Keratinocyte (primary cell): ENCODE measurements at regions not wholly inside any gene's neighbourhood (a gene's known extent, or its start where the extent isn't known, plus 50 kb on each side); places are given as distances from the start of the nearest gene placed in this dataset.

Experiments
- DNase-seq: peaks from one replicate; pipeline ENCODE4 v3.0.0-alpha.2; 2011; ENCODE audit warnings: low read depth, missing footprints, low spot score
- FAIRE-seq: peaks from 2 replicates; lab custom pipeline; 2011; peaks lifted over from hg19 to GRCh38; lab: Jason Lieb, UNC
- H2AFZ ChIP-seq: 2 replicates; pipeline ENCODE4 v1.6.0; 2012; ENCODE audit warnings: low read length, control low read depth, inconsistent platforms; ENCODE audit not compliant: control insufficient read depth
- H3K27ac ChIP-seq: 2 replicates; pipeline ENCODE4 v1.5.1; 2011; ENCODE audit warnings: low read length; ENCODE audit not compliant: control insufficient read depth, insufficient read depth
- H3K27me3 ChIP-seq: 3 replicates; pipeline ENCODE4 v1.6.0; 2011; ENCODE audit warnings: low read length; ENCODE audit not compliant: control insufficient read depth, insufficient read depth; ENCODE audit errors: extremely low read depth
- H3K36me3 ChIP-seq, 2 experiments: 2 replicates in 1 of 2; 3 replicates in 1 of 2; pipeline ENCODE4 v1.5.1; 2011; ENCODE audit warnings: low read length in 2 of 2, mild to moderate bottlenecking in 1 of 2; ENCODE audit not compliant: control insufficient read depth in 2 of 2, insufficient read depth in 2 of 2; ENCODE audit errors: extremely low read depth in 1 of 2
- H3K4me1 ChIP-seq: 3 replicates; pipeline ENCODE4 v1.5.1; 2011; ENCODE audit warnings: low read length; ENCODE audit not compliant: control insufficient read depth, insufficient read depth; ENCODE audit errors: extremely low read depth
- H3K4me2 ChIP-seq: 3 replicates; pipeline ENCODE4 v1.6.0; 2011; ENCODE audit warnings: low read depth, low read length; ENCODE audit not compliant: control insufficient read depth, insufficient read depth; ENCODE audit errors: extremely low read depth
- H3K4me3 ChIP-seq, 3 experiments: fragments of 200-600 bp in 1 of 3; sonication (generic) in 1 of 3; 2 replicates in 2 of 3; 3 replicates in 1 of 3; pipeline ENCODE4 v1.5.1; 2011 to 2016; ENCODE audit warnings: low read length in 3 of 3, mild to moderate bottlenecking in 3 of 3, control low read depth in 2 of 3, inconsistent platforms in 1 of 3, low read depth in 1 of 3, mixed read lengths in 1 of 3, mixed run types in 1 of 3, moderate library complexity in 1 of 3; ENCODE audit not compliant: control insufficient read depth in 2 of 3, insufficient read depth in 2 of 3; ENCODE audit errors: extremely low read depth in 1 of 3
- H3K79me2 ChIP-seq: 2 replicates; pipeline ENCODE4 v1.6.0; 2012; ENCODE audit warnings: low read length; ENCODE audit not compliant: control insufficient read depth, insufficient read depth
- H3K9ac ChIP-seq: 3 replicates; pipeline ENCODE4 v1.6.0; 2011; ENCODE audit warnings: low read length; ENCODE audit not compliant: control insufficient read depth, insufficient read depth; ENCODE audit errors: extremely low read depth
- H3K9me1 ChIP-seq: 3 replicates; pipeline ENCODE4 v1.6.0; 2011; ENCODE audit warnings: low read length; ENCODE audit not compliant: control insufficient read depth, insufficient read depth; ENCODE audit errors: extremely low read depth
- H3K9me3 ChIP-seq: 2 replicates; pipeline ENCODE4 v1.5.1; 2012; ENCODE audit warnings: low read depth, low read length; ENCODE audit not compliant: control insufficient read depth
- H4K20me1 ChIP-seq: 3 replicates; pipeline ENCODE4 v1.6.0; 2011; ENCODE audit warnings: low read length; ENCODE audit not compliant: control insufficient read depth, insufficient read depth; ENCODE audit errors: extremely low read depth
- CTCF ChIP-seq, 3 experiments: IDR thresholded peaks in 1 of 3; conservative IDR thresholded peaks in 1 of 3; optimal IDR thresholded peaks in 1 of 3; 2 replicates in 2 of 3; 3 replicates in 1 of 3; pipeline versions ENCODE3 to v1.5.1; 2011; ENCODE audit warnings: low read length in 3 of 3, mild to moderate bottlenecking in 3 of 3, moderate library complexity in 2 of 3, control low read depth in 1 of 3, inconsistent platforms in 1 of 3; ENCODE audit not compliant: insufficient read depth in 2 of 3; ENCODE audit errors: extremely low read depth in 1 of 3
- EZH2 ChIP-seq: IDR thresholded peaks from one replicate; pipeline ENCODE4 v1.6.1; 2012; ENCODE audit warnings: inconsistent platforms, mild to moderate bottlenecking, low read length, moderate library complexity
- dilution Hi-C: fragments of 300-500 bp; cut with MboI; formaldehyde crosslinking; loops from one replicate; pipeline ENCODE4 v1.7.0; 2020; ENCODE audit warnings: low sequenced_read_pairs; ENCODE audit not compliant: extremely low pct_ligation_motif_present

GRCh38 chr12:92597118-92597517 lies 105.7 kb upstream of the PLEKHG7 start:
- Histone ChIP-seq H3K4me3 (no peak overlapping the region), H4K20me1 (no peaks in the 10 kb centered on the region), H3K36me3 (no peaks in the 10 kb centered on the region), H3K9ac (peak overlapping the region; percentile 2), H3K9me3 (peaks cover 8% of the 10 kb centered on the region), H3K27me3 (no peaks in the 10 kb centered on the region), H3K4me1 (peaks cover 50% of the 10 kb centered on the region), H3K79me2 (no peaks in the 10 kb centered on the region), H3K4me2 (no peak overlapping the region), H3K9me1 (no peaks in the 10 kb centered on the region), H2AFZ (no peak overlapping the region), H3K27ac (peak overlapping the region; percentile 67)
- DNase-seq, result no peak
- FAIRE-seq, result no peak
- no peak for TF ChIP-seq CTCF (optimal IDR thresholded peaks at IDR 0.05 in 1 of 3, IDR thresholded peaks at IDR 0.05 in 1 of 3, conservative IDR thresholded peaks at IDR 0.05 in 1 of 3; ENCODE audit: extremely low read depth in 1 of 3, insufficient read depth in 2 of 3, low read length in 3 of 3)
- no peak for TF ChIP-seq EZH2
- dilution Hi-C loops, result no loop called here

GRCh38 chr12:92596383-92596782 lies 106.4 kb upstream of the PLEKHG7 start:
- Histone ChIP-seq H3K27me3 (no peaks in the 10 kb centered on the region), H3K4me3 (no peak overlapping the region), H4K20me1 (no peaks in the 10 kb centered on the region), H3K36me3 (no peaks in the 10 kb centered on the region), H2AFZ (no peak overlapping the region), H3K79me2 (no peaks in the 10 kb centered on the region), H3K9me1 (no peaks in the 10 kb centered on the region), H3K4me1 (peaks cover 46% of the 10 kb centered on the region), H3K9me3 (peaks cover 3% of the 10 kb centered on the region), H3K27ac (peak overlapping the region; percentile 69), H3K4me2 (no peak overlapping the region), H3K9ac (no peak overlapping the region)
- dilution Hi-C loops, result no loop called here
- FAIRE-seq (no peak), DNase-seq (no peak)
- TF ChIP-seq CTCF (optimal IDR thresholded peaks at IDR 0.05 in 1 of 3, IDR thresholded peaks at IDR 0.05 in 1 of 3, conservative IDR thresholded peaks at IDR 0.05 in 1 of 3; ENCODE audit: extremely low read depth in 1 of 3, insufficient read depth in 2 of 3, low read length in 3 of 3) (no peak), EZH2 (no peak)
